PFSK-1 (cell line): ENCODE measurements at regions not wholly inside any gene's neighbourhood (a gene's known extent, or its start where the extent isn't known, plus 50 kb on each side); places are given as distances from the start of the nearest gene placed in this dataset.

Experiments
- FOXP2 ChIP-seq: optimal IDR thresholded peaks from 2 replicates; pipeline ENCODE3; 2011; ENCODE audit warnings: borderline replicate concordance, control low read depth, inconsistent platforms; ENCODE audit not compliant: insufficient read depth; ENCODE audit errors: extremely low read length, extremely low read depth
- POLR2AphosphoS5 ChIP-seq: IDR thresholded peaks from 2 replicates; pipeline ENCODE4 v1.6.1; 2012; ENCODE audit warnings: low read depth, mild to moderate bottlenecking, control low read depth, low read length, moderate library complexity
- REST ChIP-seq, 2 experiments: IDR thresholded peaks; 2 replicates each; pipeline versions ENCODE4 v1.6.1 to v1.8.0; 2011 to 2012; ENCODE audit warnings: low read depth in 2 of 2, low read length in 2 of 2, control low read depth in 1 of 2, inconsistent platforms in 1 of 2, mild to moderate bottlenecking in 1 of 2, moderate library complexity in 1 of 2; ENCODE audit not compliant: insufficient read depth in 1 of 2
- SIN3A ChIP-seq: IDR thresholded peaks from 2 replicates; pipeline ENCODE4 v1.6.1; 2012; ENCODE audit warnings: mild to moderate bottlenecking, low read length, moderate library complexity, borderline replicate concordance; ENCODE audit not compliant: insufficient read depth
- TAF1 ChIP-seq: IDR thresholded peaks from 2 replicates; pipeline ENCODE4 v1.6.1; 2012; ENCODE audit warnings: low read length, control low read depth, borderline replicate concordance; ENCODE audit not compliant: insufficient read depth

- TF ChIP-seq SIN3A = no peak
- no peak for TF ChIP-seq POLR2AphosphoS5
- TF ChIP-seq FOXP2 = no peak
- no peak for TF ChIP-seq REST (IDR thresholded peaks at IDR 0.05; ENCODE audit: insufficient read depth in 1 of 2, low read depth in 2 of 2, low read length in 2 of 2)
- TF ChIP-seq TAF1 = no peak
Observed at GRCh38 chr15:69748131-69748530, 295.5 kb downstream of the RPLP1 start.

- no peak for TF ChIP-seq TAF1
- TF ChIP-seq REST (IDR thresholded peaks at IDR 0.05; ENCODE audit: insufficient read depth in 1 of 2, low read depth in 2 of 2, low read length in 2 of 2) = no peak
- no peak for TF ChIP-seq SIN3A
- TF ChIP-seq POLR2AphosphoS5 = no peak
- TF ChIP-seq FOXP2 = no peak
Observed at GRCh38 chr15:69748576-69749185, 296.1 kb downstream of the RPLP1 start.

- TF ChIP-seq TAF1 = no peak
- no peak for TF ChIP-seq SIN3A
- TF ChIP-seq REST (IDR thresholded peaks at IDR 0.05; ENCODE audit: insufficient read depth in 1 of 2, low read depth in 2 of 2, low read length in 2 of 2) = no peak
- no peak for TF ChIP-seq POLR2AphosphoS5
- no peak for TF ChIP-seq FOXP2
Observed at GRCh38 chr15:69749274-69749673, 296.7 kb downstream of the RPLP1 start.

- TF ChIP-seq REST (IDR thresholded peaks at IDR 0.05; ENCODE audit: insufficient read depth in 1 of 2, low read depth in 2 of 2, low read length in 2 of 2) = no peak
Observed at GRCh38 chr15:69749797-69750196, 297.2 kb downstream of the RPLP1 start.

GRCh38 chr15:69750253-69750652 is 297.6 kb downstream of the RPLP1 start:
- TF ChIP-seq TAF1 = no peak
- TF ChIP-seq SIN3A = no peak
- no peak for TF ChIP-seq REST (IDR thresholded peaks at IDR 0.05; ENCODE audit: insufficient read depth in 1 of 2, low read depth in 2 of 2, low read length in 2 of 2)
- TF ChIP-seq POLR2AphosphoS5 = no peak
- TF ChIP-seq FOXP2 = no peak
